ENCODE measurements at regions not wholly inside any gene's neighbourhood (a gene's known extent, or its start where the extent isn't known, plus 50 kb on each side); places are given as distances from the start of the nearest gene placed in this dataset.
A peak's percentile ranks its signal among the peaks of the same experiment; 100 is the strongest.

DNA sequence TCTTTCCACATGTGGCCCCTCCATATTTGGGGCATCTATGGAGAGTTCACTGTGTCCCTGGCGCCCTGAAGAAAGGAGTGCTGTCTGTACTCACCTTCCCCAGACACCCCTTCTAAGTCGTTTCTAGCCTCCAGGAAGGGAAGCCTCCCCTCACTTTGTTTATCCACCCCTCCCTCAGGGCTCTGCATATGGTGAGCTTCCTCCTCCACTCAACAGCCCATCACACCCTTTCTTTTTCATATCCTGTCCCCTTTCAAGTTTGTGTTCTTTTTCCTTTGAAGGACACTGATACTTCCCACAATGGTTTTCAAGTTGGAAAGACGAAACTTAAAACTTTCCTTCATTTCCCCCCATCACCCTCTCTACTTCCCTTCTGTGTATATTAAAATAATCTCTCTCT is 291.4 kb upstream of the POU3F3 start:
- no peak for DNase-seq

- peak; percentile 31 for DNase-seq
Measured at GRCh38 chr2:104563398-104563996, 290.4 kb upstream of the POU3F3 start.

- no peak for DNase-seq
Measured at GRCh38 chr2:104568247-104568646, 285.7 kb upstream of the POU3F3 start.

DNA sequence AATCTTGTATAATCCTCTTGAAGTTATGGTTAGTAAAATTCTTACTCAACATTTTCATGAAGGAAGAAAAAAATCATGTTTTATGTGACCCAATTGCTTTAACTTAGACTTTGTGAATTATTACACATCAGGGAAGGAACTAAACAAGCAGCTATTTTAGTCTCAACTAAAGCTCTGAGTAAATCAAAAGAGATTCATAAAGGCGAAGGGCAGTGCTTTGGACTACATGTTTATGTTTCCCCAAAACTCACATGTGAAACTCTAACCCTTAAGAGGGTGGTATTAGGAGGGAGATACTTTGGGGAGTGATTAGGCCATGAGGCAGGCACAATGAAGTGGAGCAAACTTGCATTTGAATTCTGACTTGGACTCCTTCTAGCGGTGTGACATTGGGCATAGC is 283.7 kb upstream of the POU3F3 start:
- no peak for DNase-seq

GRCh38 chr2:104572834-104573233 is 281.1 kb upstream of the POU3F3 start:
- DNase-seq: no peak

- DNase-seq: no peak
Measured at GRCh38 chr2:104574367-104574766, 279.5 kb upstream of the POU3F3 start.

DNA sequence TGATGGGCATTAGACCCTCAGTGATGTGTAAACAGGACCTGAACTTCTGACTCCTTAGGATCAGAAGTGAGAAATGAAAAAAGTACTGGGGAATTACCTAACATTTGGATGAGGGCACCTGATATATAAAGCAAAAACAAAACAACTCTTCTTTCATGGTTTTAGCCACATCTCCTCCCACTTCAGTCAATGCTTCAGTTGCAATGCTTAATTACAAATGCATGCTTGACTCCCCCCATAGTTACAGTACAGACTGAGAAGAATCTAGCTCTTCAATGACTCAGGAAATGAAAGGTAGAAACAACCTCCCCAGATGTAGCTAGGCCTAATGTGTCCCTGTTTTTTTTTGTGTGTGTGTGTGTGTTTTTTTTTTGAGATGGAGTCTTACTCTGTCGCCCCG is 276.8 kb upstream of the POU3F3 start:
- no peak for DNase-seq

GRCh38 chr2:104582471-104582870 is 271.4 kb upstream of the POU3F3 start:
- DNase-seq: no peak

DNA sequence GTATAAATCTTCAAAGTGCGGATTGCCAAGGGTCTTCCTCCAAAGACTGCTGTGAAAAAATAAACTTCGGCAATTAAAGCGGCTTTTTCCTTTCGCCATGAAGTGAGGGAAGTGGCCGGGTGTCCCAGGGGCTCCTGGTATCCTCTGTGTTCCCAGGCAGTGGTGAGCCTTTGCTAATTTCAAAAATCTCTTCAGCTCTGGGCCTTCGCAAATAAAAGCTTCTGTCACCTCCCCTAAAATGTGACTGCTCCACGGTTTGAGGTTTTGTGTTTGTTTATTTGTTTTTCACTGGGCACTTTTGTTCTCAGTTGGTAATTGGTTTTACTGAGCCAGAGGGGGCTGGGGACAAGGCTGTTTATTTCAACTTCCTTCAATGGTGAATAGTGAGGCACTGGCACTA is 270.1 kb upstream of the POU3F3 start:
- DNase-seq: no peak

DNA sequence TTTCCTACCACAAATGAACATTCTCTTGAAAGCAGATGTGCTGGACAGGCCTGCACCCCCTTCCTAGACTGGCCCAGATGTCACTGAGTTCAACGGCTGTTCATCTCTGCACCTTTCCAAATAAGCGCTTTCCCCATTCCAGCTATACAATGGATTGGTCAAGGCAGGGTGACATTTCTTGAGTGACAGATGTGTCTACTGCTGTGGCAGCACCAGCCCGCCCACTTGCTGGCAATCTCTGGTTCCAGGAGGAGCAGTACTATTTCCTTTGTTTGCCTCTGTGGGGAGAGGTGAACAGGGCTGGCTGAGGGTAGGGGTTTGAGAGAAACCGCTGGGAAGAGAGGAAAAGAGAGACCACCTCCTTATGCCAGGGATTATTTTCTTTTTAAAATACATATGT is 269.5 kb upstream of the POU3F3 start:
- DNase-seq: no peak

GRCh38 chr2:104595576-104595975 is 258.3 kb upstream of the POU3F3 start:
- DNase-seq: no peak

DNA sequence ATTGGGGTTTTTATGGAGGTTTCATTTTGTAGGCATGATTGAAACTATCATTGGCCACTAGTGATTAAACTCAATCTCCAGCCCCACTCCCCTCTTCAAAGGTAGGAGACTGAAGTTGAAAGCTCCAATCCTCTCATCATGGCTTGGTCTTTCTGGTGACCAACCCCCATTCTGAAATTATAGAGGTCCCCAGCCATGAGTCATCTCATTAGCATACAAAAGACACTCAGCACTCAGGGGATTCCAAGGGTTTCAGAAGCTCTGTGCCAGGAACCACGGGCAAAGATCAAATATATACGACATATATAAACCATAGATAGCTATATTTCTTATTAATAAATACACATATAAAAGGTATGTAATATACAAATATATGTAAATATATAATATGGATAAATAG is 256.0 kb upstream of the POU3F3 start:
- DNase-seq: no peak

- DNase-seq: no peak
Measured at GRCh38 chr2:104598636-104599035, 255.3 kb upstream of the POU3F3 start.

DNA sequence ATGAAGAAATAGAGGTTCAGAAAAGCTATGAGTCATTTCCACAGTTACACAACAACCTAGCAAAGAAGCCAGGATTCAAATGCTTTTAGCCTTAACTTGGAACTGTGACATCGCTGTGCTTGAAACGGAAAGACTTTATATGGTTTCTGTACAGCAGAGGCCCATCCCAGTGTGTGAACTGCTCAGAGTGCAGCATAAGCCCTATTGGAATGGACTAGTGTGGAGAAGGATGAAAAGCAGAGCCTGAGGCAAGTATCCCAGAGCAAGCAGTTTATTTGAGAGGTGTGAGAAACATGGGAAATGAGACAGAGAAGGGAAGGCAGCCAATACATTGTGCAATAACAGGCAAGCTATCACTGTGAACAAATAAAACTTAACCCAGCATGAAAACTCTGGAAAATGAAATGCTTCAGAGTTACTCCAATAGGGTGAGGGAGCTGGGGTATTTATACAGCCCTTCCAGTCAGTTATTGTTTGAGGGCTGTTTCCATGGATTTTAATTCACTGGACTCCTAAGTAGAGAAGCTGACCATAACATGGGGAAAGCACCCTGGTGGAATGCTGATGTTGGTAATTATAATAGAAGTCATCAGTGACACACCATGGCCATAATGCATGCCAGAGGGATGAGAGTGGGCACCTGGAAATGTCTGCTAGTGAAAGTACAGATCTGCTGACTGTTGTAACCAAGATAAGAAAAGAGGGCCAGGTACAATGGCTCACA is 254.0 kb upstream of the POU3F3 start:
- DNase-seq: no peak

DNA sequence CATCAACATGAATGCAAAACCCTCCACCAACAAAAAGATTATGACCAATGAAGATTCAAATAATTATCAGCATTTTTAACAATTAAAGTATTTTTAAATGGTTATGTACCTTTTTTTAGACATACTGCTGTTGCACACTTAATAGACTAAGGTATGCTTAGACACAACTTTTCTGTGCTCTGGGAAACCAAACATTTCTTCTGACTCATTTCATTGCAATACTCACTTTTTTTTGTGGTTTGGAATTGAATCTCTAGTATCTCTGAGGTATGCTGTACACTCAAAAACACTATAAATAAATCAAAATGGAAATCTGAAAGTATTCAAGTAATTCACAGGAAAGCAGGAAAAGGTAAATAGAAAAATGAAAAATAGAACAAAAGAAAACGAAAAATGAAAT is 247.9 kb upstream of the POU3F3 start:
- DNase-seq: no peak

GRCh38 chr2:104616856-104617255 is 237.1 kb upstream of the POU3F3 start:
- DNase-seq: no peak

DNA sequence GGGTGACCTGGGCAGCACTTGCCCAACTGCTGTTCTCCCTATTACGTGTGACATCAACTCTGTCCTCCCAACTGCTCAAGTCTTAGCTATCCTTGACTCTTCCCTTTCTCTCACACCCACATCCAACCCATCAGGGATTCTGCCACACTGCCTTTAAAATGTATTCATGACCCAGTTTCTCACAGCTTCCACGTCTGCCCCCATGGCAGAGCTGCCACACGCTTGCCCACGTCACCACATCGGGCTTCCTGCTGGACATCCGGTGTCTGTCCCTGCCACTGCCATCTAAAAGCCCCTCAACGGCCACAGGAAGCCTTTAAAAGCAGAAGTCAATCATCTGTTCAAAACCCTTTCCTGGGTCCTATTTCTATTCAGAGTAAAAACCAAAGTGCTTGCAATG is 233.1 kb upstream of the POU3F3 start:
- no peak for DNase-seq

GRCh38 chr2:104635608-104636007 is 218.3 kb upstream of the POU3F3 start:
- DNase-seq: no peak

DNA sequence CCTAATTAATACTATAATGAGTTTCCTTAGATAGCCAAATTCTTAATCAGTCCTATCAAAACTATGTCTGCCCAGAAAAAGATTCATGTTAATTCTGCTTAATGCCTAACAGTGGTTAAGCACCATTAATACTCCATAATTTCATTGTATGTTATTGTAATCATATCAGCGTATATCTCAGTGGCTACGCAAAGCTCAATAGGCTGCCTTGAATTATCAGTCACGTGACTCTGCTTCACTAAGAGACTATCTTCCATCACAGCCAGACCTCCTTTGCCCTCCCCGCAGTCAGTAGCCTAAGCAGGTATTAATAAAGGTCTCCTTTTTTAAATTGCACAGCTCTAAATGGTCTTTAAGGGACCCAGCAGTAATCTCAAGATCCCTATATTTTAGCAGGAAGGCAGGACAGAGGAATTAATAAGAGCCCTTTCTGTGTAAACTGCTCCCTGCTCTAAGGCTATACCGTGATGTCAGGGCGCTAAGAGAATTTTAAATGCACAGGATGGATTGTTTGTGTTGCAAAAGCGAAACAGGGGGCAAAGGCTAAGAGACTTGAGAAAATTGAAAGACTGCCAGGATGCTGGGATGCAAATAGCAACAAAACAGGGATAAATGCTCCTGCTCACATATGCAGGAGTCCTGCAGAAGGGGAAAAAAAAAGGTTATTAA is 215.6 kb upstream of the POU3F3 start:
- DNase-seq: no peak

DNA sequence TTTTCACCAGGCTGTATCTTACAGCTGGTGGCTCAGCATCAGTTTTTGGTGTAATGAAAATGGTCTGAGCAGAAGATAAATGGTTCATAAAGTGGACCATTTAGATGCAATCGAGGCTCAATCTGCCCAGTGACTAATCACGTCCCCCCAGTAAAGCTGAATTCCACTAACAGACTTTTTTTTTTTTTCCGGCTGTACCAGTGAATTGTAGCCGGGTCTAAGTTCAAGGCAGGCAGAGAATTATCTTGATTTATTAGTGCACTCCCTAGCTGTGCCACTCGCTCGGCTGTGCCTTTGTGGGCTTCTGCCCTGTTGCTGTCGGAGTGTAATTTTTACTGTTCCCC is 215.1 kb upstream of the POU3F3 start:
- no peak for DNase-seq

DNA sequence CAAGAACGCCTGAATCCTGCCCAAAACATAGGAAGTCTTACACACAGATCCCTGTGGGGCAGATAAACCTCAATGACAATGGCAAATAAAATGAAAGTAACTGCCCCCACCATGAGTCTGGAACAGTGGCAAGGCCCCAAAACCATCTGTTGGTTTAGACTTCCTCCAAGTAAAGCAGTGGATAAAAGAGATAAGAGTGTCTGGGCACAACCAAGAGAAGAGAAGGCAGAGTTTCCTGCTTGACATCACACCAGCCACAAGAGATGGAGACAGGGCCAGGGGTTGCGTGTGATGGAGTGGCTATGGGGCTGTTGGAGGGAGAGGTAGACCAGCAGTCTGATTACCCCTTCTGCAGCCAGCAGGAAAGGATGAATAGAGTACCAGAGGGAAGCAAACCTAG is 212.1 kb upstream of the POU3F3 start:
- no peak for DNase-seq

- DNase-seq: no peak
Measured at GRCh38 chr2:104648376-104648775, 205.5 kb upstream of the POU3F3 start.

DNA sequence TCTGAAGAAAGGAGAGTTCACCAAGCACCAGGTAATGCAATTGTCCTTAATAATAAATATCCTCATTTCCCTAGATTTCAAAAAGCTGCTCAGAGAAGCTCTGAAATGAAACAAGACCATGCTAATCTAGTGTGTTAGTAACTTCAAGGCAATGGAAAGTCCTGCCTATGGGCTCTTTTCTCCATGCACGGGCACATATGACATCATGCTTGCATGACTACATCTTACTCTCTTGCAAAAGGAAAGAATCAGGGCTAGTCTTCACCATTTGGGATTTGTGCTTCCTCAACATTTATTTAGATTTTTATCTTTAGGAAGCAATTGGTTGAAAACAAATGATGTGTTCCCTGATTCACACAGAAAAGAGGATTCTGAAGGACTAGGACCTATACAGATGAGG is 204.0 kb upstream of the POU3F3 start:
- DNase-seq: no peak

DNA sequence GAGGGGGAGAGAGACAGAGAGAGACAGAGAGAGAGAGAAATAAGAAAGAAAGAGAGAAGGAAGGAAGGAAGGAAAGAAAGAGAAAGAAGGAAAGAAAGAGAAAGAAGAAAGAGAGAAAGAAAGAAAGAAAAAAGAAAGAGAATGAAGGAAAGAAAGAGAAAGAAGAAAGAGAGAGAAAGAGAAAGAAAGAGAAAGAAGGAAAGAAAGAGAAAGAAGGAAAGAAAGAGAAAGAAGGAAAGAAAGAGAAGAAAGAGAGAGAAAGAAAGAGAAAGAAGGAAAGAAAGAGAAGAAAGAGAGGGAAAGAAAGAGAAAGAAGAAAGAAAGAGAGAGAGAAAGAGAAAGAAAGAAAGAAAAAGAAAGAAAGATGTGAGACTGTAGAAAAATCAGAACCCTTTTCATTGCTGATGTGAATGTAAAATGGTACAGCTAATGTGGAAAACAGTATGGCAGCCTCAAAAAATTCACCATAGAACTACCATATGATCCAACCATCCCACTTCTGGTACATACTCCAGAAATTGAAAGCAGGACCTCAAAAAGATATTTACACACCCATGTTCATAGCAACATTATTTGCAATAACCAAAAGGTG is 203.4 kb upstream of the POU3F3 start:
- no peak for DNase-seq

All from NCI-H446 treated with DMSO at 0.1 percent for 48 hours (cell line).